GM23338 (cell line): ENCODE measurements at regions not wholly inside any gene's neighbourhood (a gene's known extent, or its start where the extent isn't known, plus 50 kb on each side); places are given as distances from the start of the nearest gene placed in this dataset.

ENCODE experiments used
- ATAC-seq: fragments of 200-7000 bp; cut with Tn5 transposase; 3 replicates; pipeline ENCODE4 v1.9.1; 2020
- DNase-seq: peaks from one replicate; pipeline ENCODE4 v3.0.0-alpha.2; 2015; ENCODE audit warnings: low spot score
- H2AFZ ChIP-seq: fragments of 200-600 bp; sonication (generic); 2 replicates; pipeline ENCODE4 v1.8.0; 2016; ENCODE audit warnings: antibody characterized with exemption, mild to moderate bottlenecking, moderate library complexity
- H3F3A ChIP-seq: fragments of 200-600 bp; sonication (generic); replicated peaks from 2 replicates; pipeline ENCODE4 v1.8.0; 2017; ENCODE audit warnings: antibody characterized with exemption, mixed run types, low read depth
- H3K27ac ChIP-seq: fragments of 200-600 bp; sonication (generic); 2 replicates; pipeline ENCODE4 v1.6.1; 2016; ENCODE audit warnings: low read depth
- H3K27me3 ChIP-seq: fragments of 200-600 bp; sonication (generic); 2 replicates; pipeline ENCODE4 v1.8.0; 2016; ENCODE audit warnings: mild to moderate bottlenecking, mixed run types, moderate library complexity; ENCODE audit not compliant: insufficient read depth
- H3K36me3 ChIP-seq: fragments of 200-600 bp; sonication (generic); 2 replicates; pipeline ENCODE4 v1.8.0; 2016; ENCODE audit warnings: mild to moderate bottlenecking; ENCODE audit not compliant: insufficient read depth
- H3K4me1 ChIP-seq: fragments of 200-600 bp; sonication (generic); 2 replicates; pipeline ENCODE4 v1.8.0; 2016; ENCODE audit warnings: mild to moderate bottlenecking, moderate library complexity; ENCODE audit not compliant: insufficient read depth
- H3K4me2 ChIP-seq: fragments of 200-600 bp; sonication (generic); 2 replicates; pipeline ENCODE4 v1.7.1; 2017; ENCODE audit warnings: mixed run types
- H3K4me3 ChIP-seq: fragments of 200-600 bp; sonication (generic); 2 replicates; pipeline ENCODE4 v1.6.1; 2016; ENCODE audit warnings: mixed run types
- H3K79me2 ChIP-seq: fragments of 200-600 bp; sonication (generic); replicated peaks from 2 replicates; pipeline ENCODE4 v1.8.0; 2017; ENCODE audit warnings: mild to moderate bottlenecking; ENCODE audit not compliant: insufficient read depth
- H3K9me2 ChIP-seq: fragments of 200-600 bp; sonication (generic); 2 replicates; pipeline ENCODE4 v1.8.0; 2017; ENCODE audit not compliant: insufficient read depth
- H4K20me1 ChIP-seq: fragments of 200-600 bp; sonication (generic); replicated peaks from 2 replicates; pipeline ENCODE4 v1.8.0; 2017; ENCODE audit warnings: mild to moderate bottlenecking; ENCODE audit not compliant: insufficient read depth
- H3K27ac Mint-ChIP-seq: 2 replicates; pipeline ENCODE4 v1.8.0; 2020; ENCODE audit warnings: inconsistent platforms, mild to moderate bottlenecking, moderate library complexity, mixed read lengths
- H3K27me3 Mint-ChIP-seq: 3 replicates; pipeline ENCODE4 v1.8.0; 2022; ENCODE audit warnings: low read depth, mild to moderate bottlenecking, moderate library complexity, mixed read lengths, inconsistent platforms; ENCODE audit not compliant: insufficient read depth, poor library complexity
- H3K36me3 Mint-ChIP-seq: 3 replicates; pipeline ENCODE4 v1.8.0; 2021; ENCODE audit warnings: low read depth, mild to moderate bottlenecking, inconsistent platforms, moderate library complexity, mixed read lengths
- H3K4me1 Mint-ChIP-seq: 3 replicates; pipeline ENCODE4 v1.8.0; 2020; ENCODE audit warnings: mild to moderate bottlenecking, inconsistent platforms, mixed read lengths
- H3K4me3 Mint-ChIP-seq: 3 replicates; pipeline ENCODE4 v1.8.0; 2021; ENCODE audit warnings: moderate library complexity, mild to moderate bottlenecking, inconsistent platforms, mixed read lengths
- H3K9me3 Mint-ChIP-seq: 3 replicates; pipeline ENCODE4 v1.8.0; 2020; ENCODE audit warnings: moderate library complexity, mild to moderate bottlenecking, inconsistent platforms, mixed read lengths
- CREB1 ChIP-seq: fragments of 250-450 bp; sonication (Bioruptor Pico); IDR thresholded peaks from 2 replicates; pipeline ENCODE4 v1.5.0; 2020; ENCODE audit warnings: low read depth, mild to moderate bottlenecking, moderate library complexity
- CTCF ChIP-seq, 2 experiments: fragments of 200-600 bp in 1 of 2; sonication (generic) in 1 of 2; conservative IDR thresholded peaks; 2 replicates each; pipeline versions ENCODE4 v1.5.1 to v1.6.1; 2016 to 2017; ENCODE audit warnings: antibody characterized with exemption in 2 of 2, low read depth in 2 of 2, mild to moderate bottlenecking in 2 of 2, moderate library complexity in 1 of 2
- ETS1 ChIP-seq: IDR thresholded peaks from 2 replicates; pipeline ENCODE4 v1.6.1; 2016; ENCODE audit warnings: antibody characterized with exemption
- NANOG ChIP-seq: IDR thresholded peaks from 2 replicates; pipeline ENCODE4 v1.6.1; 2016; ENCODE audit warnings: antibody characterized with exemption, borderline replicate concordance
- STAT1 ChIP-seq: IDR thresholded peaks from one replicate; pipeline ENCODE4 v1.6.1; 2016; ENCODE audit warnings: antibody characterized with exemption; ENCODE audit not compliant: unreplicated experiment
- ZNF331 ChIP-seq: fragments of 250-450 bp; sonication (Bioruptor Pico); IDR thresholded peaks from 2 replicates; pipeline ENCODE4 v1.5.0; 2020; ENCODE audit warnings: low read depth, mild to moderate bottlenecking, moderate library complexity
- TF ChIP-seq, protein P1 (sequence below): fragments of 250-450 bp; sonication (Bioruptor Pico); IDR thresholded peaks from 2 replicates; pipeline ENCODE4 v1.5.0; 2020; ENCODE audit warnings: mild to moderate bottlenecking, moderate library complexity

GRCh38 chr17:33482636-33483035, 189.5 kb upstream of the ASIC2 start (continued):
- TF ChIP-seq, protein P1, sequence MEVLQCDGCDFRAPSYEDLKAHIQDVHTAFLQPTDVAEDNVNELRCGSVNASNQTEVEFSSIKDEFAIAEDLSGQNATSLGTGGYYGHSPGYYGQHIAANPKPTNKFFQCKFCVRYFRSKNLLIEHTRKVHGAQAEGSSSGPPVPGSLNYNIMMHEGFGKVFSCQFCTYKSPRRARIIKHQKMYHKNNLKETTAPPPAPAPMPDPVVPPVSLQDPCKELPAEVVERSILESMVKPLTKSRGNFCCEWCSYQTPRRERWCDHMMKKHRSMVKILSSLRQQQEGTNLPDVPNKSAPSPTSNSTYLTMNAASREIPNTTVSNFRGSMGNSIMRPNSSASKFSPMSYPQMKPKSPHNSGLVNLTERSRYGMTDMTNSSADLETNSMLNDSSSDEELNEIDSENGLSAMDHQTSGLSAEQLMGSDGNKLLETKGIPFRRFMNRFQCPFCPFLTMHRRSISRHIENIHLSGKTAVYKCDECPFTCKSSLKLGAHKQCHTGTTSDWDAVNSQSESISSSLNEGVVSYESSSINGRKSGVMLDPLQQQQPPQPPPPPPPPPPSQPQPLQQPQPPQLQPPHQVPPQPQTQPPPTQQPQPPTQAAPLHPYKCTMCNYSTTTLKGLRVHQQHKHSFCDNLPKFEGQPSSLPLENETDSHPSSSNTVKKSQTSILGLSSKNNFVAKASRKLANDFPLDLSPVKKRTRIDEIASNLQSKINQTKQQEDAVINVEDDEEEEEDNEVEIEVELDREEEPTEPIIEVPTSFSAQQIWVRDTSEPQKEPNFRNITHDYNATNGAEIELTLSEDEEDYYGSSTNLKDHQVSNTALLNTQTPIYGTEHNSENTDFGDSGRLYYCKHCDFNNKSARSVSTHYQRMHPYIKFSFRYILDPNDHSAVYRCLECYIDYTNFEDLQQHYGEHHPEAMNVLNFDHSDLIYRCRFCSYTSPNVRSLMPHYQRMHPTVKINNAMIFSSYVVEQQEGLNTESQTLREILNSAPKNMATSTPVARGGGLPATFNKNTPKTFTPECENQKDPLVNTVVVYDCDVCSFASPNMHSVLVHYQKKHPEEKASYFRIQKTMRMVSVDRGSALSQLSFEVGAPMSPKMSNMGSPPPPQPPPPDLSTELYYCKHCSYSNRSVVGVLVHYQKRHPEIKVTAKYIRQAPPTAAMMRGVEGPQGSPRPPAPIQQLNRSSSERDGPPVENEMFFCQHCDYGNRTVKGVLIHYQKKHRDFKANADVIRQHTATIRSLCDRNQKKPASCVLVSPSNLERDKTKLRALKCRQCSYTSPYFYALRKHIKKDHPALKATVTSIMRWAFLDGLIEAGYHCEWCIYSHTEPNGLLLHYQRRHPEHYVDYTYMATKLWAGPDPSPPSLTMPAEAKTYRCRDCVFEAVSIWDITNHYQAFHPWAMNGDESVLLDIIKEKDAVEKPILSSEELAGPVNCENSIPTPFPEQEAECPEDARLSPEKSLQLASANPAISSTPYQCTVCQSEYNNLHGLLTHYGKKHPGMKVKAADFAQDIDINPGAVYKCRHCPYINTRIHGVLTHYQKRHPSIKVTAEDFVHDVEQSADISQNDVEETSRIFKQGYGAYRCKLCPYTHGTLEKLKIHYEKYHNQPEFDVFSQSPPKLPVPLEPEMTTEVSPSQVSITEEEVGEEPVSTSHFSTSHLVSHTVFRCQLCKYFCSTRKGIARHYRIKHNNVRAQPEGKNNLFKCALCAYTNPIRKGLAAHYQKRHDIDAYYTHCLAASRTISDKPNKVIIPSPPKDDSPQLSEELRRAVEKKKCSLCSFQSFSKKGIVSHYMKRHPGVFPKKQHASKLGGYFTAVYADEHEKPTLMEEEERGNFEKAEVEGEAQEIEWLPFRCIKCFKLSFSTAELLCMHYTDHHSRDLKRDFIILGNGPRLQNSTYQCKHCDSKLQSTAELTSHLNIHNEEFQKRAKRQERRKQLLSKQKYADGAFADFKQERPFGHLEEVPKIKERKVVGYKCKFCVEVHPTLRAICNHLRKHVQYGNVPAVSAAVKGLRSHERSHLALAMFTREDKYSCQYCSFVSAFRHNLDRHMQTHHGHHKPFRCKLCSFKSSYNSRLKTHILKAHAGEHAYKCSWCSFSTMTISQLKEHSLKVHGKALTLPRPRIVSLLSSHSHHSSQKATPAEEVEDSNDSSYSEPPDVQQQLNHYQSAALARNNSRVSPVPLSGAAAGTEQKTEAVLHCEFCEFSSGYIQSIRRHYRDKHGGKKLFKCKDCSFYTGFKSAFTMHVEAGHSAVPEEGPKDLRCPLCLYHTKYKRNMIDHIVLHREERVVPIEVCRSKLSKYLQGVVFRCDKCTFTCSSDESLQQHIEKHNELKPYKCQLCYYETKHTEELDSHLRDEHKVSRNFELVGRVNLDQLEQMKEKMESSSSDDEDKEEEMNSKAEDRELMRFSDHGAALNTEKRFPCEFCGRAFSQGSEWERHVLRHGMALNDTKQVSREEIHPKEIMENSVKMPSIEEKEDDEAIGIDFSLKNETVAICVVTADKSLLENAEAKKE (CRISPR knock-in tag) = no peak

GRCh38 chr17:33484559-33484958, 191.5 kb upstream of the ASIC2 start:
- no peaks in the 10 kb centered on the region for H3K9me2 ChIP-seq
- H3K79me2 ChIP-seq = no peaks in the 10 kb centered on the region
- H3K9me3 Mint-ChIP-seq = no peaks in the 10 kb centered on the region
- H3K36me3 ChIP-seq = no peaks in the 10 kb centered on the region
- no peak overlapping the region for H3K4me3 Mint-ChIP-seq
- H3K4me2 ChIP-seq = no peak overlapping the region
- no peaks in the 10 kb centered on the region for H3F3A ChIP-seq
- H3K27me3 ChIP-seq = no peaks in the 10 kb centered on the region
- H3K4me3 ChIP-seq = no peak overlapping the region
- H2AFZ ChIP-seq = no peak overlapping the region
- H3K36me3 Mint-ChIP-seq = no peaks in the 10 kb centered on the region
- H3K4me1 Mint-ChIP-seq = no peaks in the 10 kb centered on the region
- H3K27ac Mint-ChIP-seq = no peak overlapping the region
- DNase-seq (no peak), ATAC-seq (no peak)
- H4K20me1 ChIP-seq = no peaks in the 10 kb centered on the region
- no peaks in the 10 kb centered on the region for H3K4me1 ChIP-seq
- peaks cover 8% of the 10 kb centered on the region for H3K27me3 Mint-ChIP-seq
- H3K27ac ChIP-seq = no peak overlapping the region
- no peak for TF ChIP-seq NANOG
- TF ChIP-seq STAT1 = no peak
- no peak for TF ChIP-seq ZNF331 (CRISPR knock-in tag)
- TF ChIP-seq, protein P1 (CRISPR knock-in tag) = no peak
- TF ChIP-seq ETS1 = no peak
- TF ChIP-seq CREB1 = no peak
- TF ChIP-seq CTCF (conservative IDR thresholded peaks at IDR 0.05; ENCODE audit: low read depth in 2 of 2) = no peak
